ENCODE measurements at regions not wholly inside any gene's neighbourhood (a gene's known extent, or its start where the extent isn't known, plus 50 kb on each side); places are given as distances from the start of the nearest gene placed in this dataset.

DNA sequence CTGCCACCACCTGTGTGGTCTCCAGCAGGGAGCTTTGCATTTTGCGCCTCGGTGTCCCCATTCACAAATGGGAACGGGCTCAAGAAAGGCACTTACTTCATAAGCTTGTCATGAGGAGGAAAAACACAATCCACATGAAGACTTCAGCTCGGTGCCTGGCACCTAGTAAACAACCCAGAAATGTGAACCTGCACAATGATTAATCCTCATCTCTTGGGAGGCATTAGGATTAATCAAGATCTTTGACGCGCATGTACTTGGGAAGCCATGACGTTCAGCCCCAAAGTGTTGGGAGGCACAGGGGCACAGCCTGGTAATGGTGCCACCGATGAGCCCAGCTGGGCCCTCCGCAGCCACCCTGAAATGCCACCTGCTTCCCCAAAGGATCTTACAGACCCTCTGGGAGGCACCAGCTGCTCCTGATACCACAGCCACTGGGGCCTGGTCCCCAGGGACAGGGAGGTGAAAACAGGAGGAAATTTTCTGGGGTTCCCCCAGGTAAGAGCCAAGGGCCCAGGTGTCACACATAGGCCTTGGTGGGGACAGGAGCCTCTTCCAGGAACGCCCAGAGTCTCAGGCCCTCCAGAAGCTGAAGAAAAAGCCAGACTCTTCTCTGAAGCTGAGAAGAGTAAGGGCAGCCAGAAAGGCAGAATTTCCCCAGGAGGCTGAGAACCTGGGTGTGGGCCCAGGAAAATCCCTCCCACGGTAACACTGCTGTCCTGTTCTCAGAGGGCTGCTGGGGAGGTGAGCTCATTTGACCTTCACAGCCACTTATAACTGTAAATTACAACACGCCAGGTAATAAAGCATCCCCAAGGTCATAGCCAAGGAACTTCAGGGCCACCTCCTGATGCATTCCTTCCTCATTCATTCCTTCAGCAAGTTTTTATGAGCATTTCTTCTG lies 507.5 kb downstream of the SHQ1 start:
- no peak overlapping the region for H2BK15ac ChIP-seq (ENCODE audit: low read depth, low read length)
- no peaks in the 10 kb centered on the region for H3K23me2 ChIP-seq (ENCODE audit: insufficient read length, low read depth, low read length, poor library complexity, severe bottlenecking)
- no peak overlapping the region for H3K18ac ChIP-seq (ENCODE audit: insufficient read length, low read depth, low read length)
- H3K27ac ChIP-seq (ENCODE audit: insufficient read length, low read depth, low read length) = no peak overlapping the region
- no peak overlapping the region for H3K23ac ChIP-seq (ENCODE audit: insufficient read length, low read depth, low read length)
- no peaks in the 10 kb centered on the region for H3K79me1 ChIP-seq (ENCODE audit: insufficient read depth, low read depth, low read length, poor library complexity, severe bottlenecking)
- no peak overlapping the region for H3K56ac ChIP-seq (ENCODE audit: insufficient read length, low read depth, low read length)
- no peaks in the 10 kb centered on the region; a peak in 1 of 5 replicates for H3K9me3 Mint-ChIP-seq
- no peak overlapping the region for H2AFZ ChIP-seq (ENCODE audit: low read length)
- H3K4me1 Mint-ChIP-seq = peaks cover 5 to 6% of the 10 kb centered on the region in 2 experiments
- H2BK20ac ChIP-seq (ENCODE audit: low read depth, low read length, poor library complexity, severe bottlenecking) = no peak overlapping the region
- no peak overlapping the region for H3K4me3 Mint-ChIP-seq
- H3T11ph ChIP-seq (ENCODE audit: low read length) = no peak overlapping the region
- no peak for DNase-seq
- no peaks in the 10 kb centered on the region for H3K9me3 ChIP-seq (ENCODE audit: control insufficient read depth, low read depth, low read length)
- H3K4me2 ChIP-seq (ENCODE audit: insufficient read depth, insufficient read length, low read length) = no peak overlapping the region
- H3K9ac ChIP-seq (ENCODE audit: extremely low read depth, insufficient read length, low read length) = no peak overlapping the region
- peaks cover 5% of the 10 kb centered on the region; the same call in 1 of the 2 replicates for H3K27me3 Mint-ChIP-seq (ENCODE audit: low read depth)
- H3K27me3 ChIP-seq (ENCODE audit: insufficient read depth, low read length) = no peaks in the 10 kb centered on the region
- no peak overlapping the region for H4K5ac ChIP-seq (ENCODE audit: insufficient read length, low read depth, low read length)
- H3K4me1 ChIP-seq (ENCODE audit: insufficient read depth, low read length) = peaks cover 3% of the 10 kb centered on the region; the same call in 1 of the 2 replicates
- H3K27ac Mint-ChIP-seq = no peak overlapping the region
- no peaks in the 10 kb centered on the region for H3K36me3 Mint-ChIP-seq (ENCODE audit: insufficient read depth in 1 of 3, low read depth in 3 of 3)
- no peak overlapping the region for H2BK5ac ChIP-seq (ENCODE audit: insufficient read length, low read length)
- no peak overlapping the region for H4K8ac ChIP-seq (replicated peaks; ENCODE audit: insufficient read length, low read depth, low read length)
- H2BK120ac ChIP-seq (ENCODE audit: low read depth, low read length, poor library complexity, severe bottlenecking) = no peak overlapping the region
- H4K20me1 ChIP-seq (ENCODE audit: control insufficient read depth, insufficient read depth, insufficient read length) = peaks cover 3% of the 10 kb centered on the region
- no peak overlapping the region for H2AK5ac ChIP-seq (ENCODE audit: insufficient read length, low read length)
- H2BK12ac ChIP-seq (ENCODE audit: insufficient read length, low read depth, low read length) = no peak overlapping the region
- TF ChIP-seq, protein P1, sequence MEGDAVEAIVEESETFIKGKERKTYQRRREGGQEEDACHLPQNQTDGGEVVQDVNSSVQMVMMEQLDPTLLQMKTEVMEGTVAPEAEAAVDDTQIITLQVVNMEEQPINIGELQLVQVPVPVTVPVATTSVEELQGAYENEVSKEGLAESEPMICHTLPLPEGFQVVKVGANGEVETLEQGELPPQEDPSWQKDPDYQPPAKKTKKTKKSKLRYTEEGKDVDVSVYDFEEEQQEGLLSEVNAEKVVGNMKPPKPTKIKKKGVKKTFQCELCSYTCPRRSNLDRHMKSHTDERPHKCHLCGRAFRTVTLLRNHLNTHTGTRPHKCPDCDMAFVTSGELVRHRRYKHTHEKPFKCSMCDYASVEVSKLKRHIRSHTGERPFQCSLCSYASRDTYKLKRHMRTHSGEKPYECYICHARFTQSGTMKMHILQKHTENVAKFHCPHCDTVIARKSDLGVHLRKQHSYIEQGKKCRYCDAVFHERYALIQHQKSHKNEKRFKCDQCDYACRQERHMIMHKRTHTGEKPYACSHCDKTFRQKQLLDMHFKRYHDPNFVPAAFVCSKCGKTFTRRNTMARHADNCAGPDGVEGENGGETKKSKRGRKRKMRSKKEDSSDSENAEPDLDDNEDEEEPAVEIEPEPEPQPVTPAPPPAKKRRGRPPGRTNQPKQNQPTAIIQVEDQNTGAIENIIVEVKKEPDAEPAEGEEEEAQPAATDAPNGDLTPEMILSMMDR (conservative IDR thresholded peaks at IDR 0.05) = no peak
- H3K4ac ChIP-seq (ENCODE audit: low read depth, low read length) = no peak overlapping the region
- no peaks in the 10 kb centered on the region for H3K79me2 ChIP-seq (ENCODE audit: insufficient read depth, low read length)
- no peak overlapping the region for H4K91ac ChIP-seq (ENCODE audit: insufficient read length, low read depth, low read length)
- no CpG with 5 or more reads among the region's 12 CpGs for WGBS (ENCODE audit: extremely low coverage, insufficient read length, low lambda C conversion rate)
- no peak overlapping the region for H3K14ac ChIP-seq (ENCODE audit: insufficient read depth, low read length)

All from H9 (cell line).